ENCODE measurements at regions not wholly inside any gene's neighbourhood (a gene's known extent, or its start where the extent isn't known, plus 50 kb on each side); places are given as distances from the start of the nearest gene placed in this dataset.

DNA sequence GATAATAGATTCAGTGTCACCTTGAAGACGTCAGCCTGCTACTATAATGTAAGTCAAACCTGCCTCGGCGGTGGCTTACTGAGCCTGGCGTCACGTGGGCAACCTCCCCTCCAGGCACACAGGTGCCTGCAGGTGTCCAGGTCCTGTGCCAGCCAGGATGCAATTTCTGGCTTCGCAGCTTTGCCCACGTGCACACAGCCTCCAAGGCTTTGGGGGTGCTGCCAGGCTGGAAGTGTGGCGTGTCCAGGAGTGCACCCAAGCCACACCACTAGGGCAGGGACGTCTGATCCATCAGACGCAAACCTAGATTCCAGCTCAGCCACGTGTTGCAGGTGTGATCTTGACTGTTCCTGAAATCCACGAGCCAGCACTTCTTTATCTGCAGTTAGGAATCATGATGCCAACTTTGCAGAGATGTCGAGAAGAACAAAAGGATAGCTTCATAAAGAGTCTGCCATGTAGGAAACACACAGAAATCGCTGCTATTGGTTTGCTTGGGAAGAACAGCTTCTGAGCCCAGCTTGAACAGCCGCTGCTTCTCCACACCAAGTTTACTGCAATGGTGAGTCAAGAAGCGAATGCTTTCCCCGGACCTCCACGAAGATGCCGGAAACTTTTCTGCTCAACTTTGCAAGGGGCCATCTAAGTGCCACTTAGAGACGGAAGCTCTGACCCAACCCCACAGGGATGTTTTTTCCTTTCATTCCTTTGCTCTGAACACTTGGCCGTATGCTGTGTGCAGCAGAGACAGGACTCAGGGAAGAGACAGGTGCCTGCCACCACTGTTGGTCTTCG lies 84.2 kb upstream of the SALL3 start:
- TF ChIP-seq POLR2A (IDR thresholded peaks at IDR 0.05; ENCODE audit: low read length) (no peak), GATA1 (IDR thresholded peaks at IDR 0.05; ENCODE audit: low read depth, low read length) (no peak)

Data from erythroblast (primary cell).